GM10266 (cell line): ENCODE measurements at regions not wholly inside any gene's neighbourhood (a gene's known extent, or its start where the extent isn't known, plus 50 kb on each side); places are given as distances from the start of the nearest gene placed in this dataset.

Experiments
- DNase-seq: peaks from one replicate; pipeline ENCODE4 v3.0.0; 2012; ENCODE audit errors: extremely low spot score
- TF ChIP-seq, protein P1 (sequence below): IDR thresholded peaks from 2 replicates; pipeline ENCODE4 v1.5.1; 2012; ENCODE audit warnings: mild to moderate bottlenecking, low read depth; ENCODE audit not compliant: control insufficient read depth, insufficient read depth; ENCODE audit errors: missing control alignments

GRCh38 chr15:31433091-31433490 lies 106.5 kb downstream of the KLF13 start:
- no peak for DNase-seq

GRCh38 chr15:31433574-31433973 lies 106.9 kb downstream of the KLF13 start:
- DNase-seq = no peak
- TF ChIP-seq, protein P1, sequence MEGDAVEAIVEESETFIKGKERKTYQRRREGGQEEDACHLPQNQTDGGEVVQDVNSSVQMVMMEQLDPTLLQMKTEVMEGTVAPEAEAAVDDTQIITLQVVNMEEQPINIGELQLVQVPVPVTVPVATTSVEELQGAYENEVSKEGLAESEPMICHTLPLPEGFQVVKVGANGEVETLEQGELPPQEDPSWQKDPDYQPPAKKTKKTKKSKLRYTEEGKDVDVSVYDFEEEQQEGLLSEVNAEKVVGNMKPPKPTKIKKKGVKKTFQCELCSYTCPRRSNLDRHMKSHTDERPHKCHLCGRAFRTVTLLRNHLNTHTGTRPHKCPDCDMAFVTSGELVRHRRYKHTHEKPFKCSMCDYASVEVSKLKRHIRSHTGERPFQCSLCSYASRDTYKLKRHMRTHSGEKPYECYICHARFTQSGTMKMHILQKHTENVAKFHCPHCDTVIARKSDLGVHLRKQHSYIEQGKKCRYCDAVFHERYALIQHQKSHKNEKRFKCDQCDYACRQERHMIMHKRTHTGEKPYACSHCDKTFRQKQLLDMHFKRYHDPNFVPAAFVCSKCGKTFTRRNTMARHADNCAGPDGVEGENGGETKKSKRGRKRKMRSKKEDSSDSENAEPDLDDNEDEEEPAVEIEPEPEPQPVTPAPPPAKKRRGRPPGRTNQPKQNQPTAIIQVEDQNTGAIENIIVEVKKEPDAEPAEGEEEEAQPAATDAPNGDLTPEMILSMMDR = no peak

More at GRCh38 chr15:31433091-31433490, 106.5 kb downstream of the KLF13 start:
- TF ChIP-seq, protein P1 = no peak

DNA sequence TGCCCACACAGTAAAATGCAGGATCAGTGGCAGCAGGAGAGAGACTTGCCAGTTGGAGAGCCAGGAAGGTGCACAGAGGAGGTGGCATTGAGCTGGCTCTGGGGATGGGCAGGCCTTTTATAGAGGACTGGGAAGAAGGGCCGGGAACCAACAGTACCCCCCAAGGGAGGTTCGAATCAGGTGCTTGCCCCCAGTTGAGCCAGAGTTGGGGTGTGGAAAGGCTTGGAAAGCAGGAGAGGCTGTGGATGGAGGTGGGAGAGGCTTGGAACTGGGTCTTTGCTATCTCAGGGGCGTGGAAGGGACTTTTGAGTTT lies 107.6 kb downstream of the KLF13 start:
- no peak for DNase-seq
- TF ChIP-seq, protein P1 = no peak

- DNase-seq = peak; percentile 70
- TF ChIP-seq, protein P1 = no peak
Measured at GRCh38 chr15:31434588-31435260, 108.1 kb downstream of the KLF13 start.

GRCh38 chr15:31435261-31435911 lies 108.8 kb downstream of the KLF13 start:
- peak; percentile 81 for DNase-seq
- TF ChIP-seq, protein P1 = peak; percentile 87

DNA sequence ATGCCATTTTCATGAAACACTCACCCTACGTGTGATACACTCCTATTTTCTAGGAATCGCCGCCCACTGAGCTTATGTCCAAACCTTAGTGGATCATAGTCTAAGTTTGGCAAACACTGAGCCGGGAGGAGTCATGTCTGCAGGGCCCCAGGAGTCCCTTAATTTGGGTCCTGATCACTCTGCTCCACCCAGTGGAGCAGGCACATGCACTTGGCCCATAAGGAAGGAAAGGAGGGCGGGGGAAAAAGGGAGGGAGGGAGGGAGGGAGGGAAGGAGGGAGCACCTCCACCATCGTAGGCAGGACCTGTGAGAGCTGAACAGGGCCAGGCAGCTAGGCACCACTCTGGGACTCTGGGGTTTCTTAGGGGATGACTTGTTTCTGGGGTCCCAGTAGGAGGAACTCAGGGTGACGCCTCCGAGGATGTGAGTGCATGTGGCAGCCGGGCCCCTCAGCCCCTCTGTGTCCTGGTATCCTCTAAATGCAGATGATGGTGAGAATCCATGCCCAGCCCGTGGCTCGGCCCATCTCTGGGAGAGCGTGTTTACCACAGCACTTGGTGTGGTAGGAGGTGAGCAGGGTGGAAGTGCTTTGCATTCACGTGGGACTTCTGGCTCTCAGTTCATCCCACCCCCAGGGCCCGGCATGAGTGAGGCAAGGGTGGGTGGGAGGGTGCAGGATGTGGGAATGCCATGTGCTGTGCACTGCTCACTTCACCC lies 109.4 kb downstream of the KLF13 start:
- DNase-seq = no peak
- TF ChIP-seq, protein P1 = no peak

- peak; percentile 79 for DNase-seq
- TF ChIP-seq, protein P1 = no peak
Measured at GRCh38 chr15:31437686-31438085, 111.1 kb downstream of the KLF13 start.
